ENCODE measurements at regions not wholly inside any gene's neighbourhood (a gene's known extent, or its start where the extent isn't known, plus 50 kb on each side); places are given as distances from the start of the nearest gene placed in this dataset.

DNA sequence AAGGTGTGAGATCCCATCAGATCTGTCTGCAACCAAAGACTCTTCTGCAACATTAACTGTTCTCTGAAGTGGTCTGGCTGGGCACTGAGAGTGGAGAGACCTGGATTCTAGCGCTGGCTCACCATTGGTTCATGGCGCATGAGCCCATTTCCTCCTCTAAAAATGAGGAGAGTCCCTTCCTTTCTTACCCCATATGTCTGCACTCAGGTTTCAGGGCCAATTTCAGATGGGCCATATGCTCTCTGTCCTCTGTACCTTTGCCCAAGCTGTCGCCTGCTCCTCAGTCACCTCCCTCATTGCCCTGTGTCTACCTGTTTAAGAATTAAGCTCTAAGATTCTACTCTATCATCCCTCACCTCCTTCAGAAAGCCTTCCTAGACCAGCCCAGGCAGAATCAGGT is 484.7 kb downstream of the INSC start:
- Histone ChIP-seq H3K9me2 (ENCODE audit: insufficient read depth) (0 out of 2 replicates have a peak, but pooled peaks cover 9% of the 10 kb centered on the region), H3K4me1 (ENCODE audit: insufficient read depth) (peaks cover 5% of the 10 kb centered on the region; the same call in 1 of the 2 replicates), H3K36me3 (ENCODE audit: insufficient read depth) (no peaks in the 10 kb centered on the region), H3K79me2 (replicated peaks; ENCODE audit: insufficient read depth) (no peaks in the 10 kb centered on the region), H3F3A (replicated peaks; ENCODE audit: low read depth) (no peaks in the 10 kb centered on the region), H3K4me3 (no peak overlapping the region), H2AFZ (no peak overlapping the region), H3K4me2 (no peak overlapping the region), H4K20me1 (replicated peaks; ENCODE audit: insufficient read depth) (no peaks in the 10 kb centered on the region), H3K27me3 (ENCODE audit: insufficient read depth) (no peaks in the 10 kb centered on the region), H3K27ac (ENCODE audit: low read depth) (no peak overlapping the region)
- Mint-ChIP-seq H3K27ac (no peak overlapping the region), H3K36me3 (ENCODE audit: low read depth) (peaks cover 5% of the 10 kb centered on the region; the same call in 2 of the 3 replicates), H3K4me1 (peaks cover 9% of the 10 kb centered on the region), H3K9me3 (peaks cover 6% of the 10 kb centered on the region; the same call in 2 of the 3 replicates), H3K27me3 (ENCODE audit: insufficient read depth, low read depth, poor library complexity) (no peaks in the 10 kb centered on the region), H3K4me3 (no peak overlapping the region)
- ATAC-seq (no peak), DNase-seq (ENCODE audit: low spot score) (no peak)
- no peak for TF ChIP-seq NANOG (IDR thresholded peaks at IDR 0.05; ENCODE audit: borderline replicate concordance)
- TF ChIP-seq EZH2 (IDR thresholded peaks at IDR 0.05; ENCODE audit: low read depth, unreplicated experiment), result no peak
- TF ChIP-seq, protein P1, sequence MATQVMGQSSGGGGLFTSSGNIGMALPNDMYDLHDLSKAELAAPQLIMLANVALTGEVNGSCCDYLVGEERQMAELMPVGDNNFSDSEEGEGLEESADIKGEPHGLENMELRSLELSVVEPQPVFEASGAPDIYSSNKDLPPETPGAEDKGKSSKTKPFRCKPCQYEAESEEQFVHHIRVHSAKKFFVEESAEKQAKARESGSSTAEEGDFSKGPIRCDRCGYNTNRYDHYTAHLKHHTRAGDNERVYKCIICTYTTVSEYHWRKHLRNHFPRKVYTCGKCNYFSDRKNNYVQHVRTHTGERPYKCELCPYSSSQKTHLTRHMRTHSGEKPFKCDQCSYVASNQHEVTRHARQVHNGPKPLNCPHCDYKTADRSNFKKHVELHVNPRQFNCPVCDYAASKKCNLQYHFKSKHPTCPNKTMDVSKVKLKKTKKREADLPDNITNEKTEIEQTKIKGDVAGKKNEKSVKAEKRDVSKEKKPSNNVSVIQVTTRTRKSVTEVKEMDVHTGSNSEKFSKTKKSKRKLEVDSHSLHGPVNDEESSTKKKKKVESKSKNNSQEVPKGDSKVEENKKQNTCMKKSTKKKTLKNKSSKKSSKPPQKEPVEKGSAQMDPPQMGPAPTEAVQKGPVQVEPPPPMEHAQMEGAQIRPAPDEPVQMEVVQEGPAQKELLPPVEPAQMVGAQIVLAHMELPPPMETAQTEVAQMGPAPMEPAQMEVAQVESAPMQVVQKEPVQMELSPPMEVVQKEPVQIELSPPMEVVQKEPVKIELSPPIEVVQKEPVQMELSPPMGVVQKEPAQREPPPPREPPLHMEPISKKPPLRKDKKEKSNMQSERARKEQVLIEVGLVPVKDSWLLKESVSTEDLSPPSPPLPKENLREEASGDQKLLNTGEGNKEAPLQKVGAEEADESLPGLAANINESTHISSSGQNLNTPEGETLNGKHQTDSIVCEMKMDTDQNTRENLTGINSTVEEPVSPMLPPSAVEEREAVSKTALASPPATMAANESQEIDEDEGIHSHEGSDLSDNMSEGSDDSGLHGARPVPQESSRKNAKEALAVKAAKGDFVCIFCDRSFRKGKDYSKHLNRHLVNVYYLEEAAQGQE (IDR thresholded peaks at IDR 0.05; ENCODE audit: unreplicated experiment), result no peak
- no peak for TF ChIP-seq ZNF331 (CRISPR knock-in tag; IDR thresholded peaks at IDR 0.05; ENCODE audit: low read depth)
- TF ChIP-seq JUNB (IDR thresholded peaks at IDR 0.05; ENCODE audit: unreplicated experiment), result no peak
- no peak for TF ChIP-seq ZNF462 (CRISPR knock-in tag; IDR thresholded peaks at IDR 0.05)
- no peak for TF ChIP-seq EZH2phosphoT487 (IDR thresholded peaks at IDR 0.05; ENCODE audit: unreplicated experiment)
- no peak for TF ChIP-seq ZNF114 (CRISPR knock-in tag; IDR thresholded peaks at IDR 0.05)
- TF ChIP-seq CTCF (conservative IDR thresholded peaks at IDR 0.05; ENCODE audit: low read depth in 2 of 2), result no peak
- TF ChIP-seq POLR2AphosphoS5 (IDR thresholded peaks at IDR 0.05; ENCODE audit: low read depth), result no peak
- no peak for TF ChIP-seq STAT1 (IDR thresholded peaks at IDR 0.05; ENCODE audit: unreplicated experiment)
- TF ChIP-seq CREB1 (CRISPR knock-in tag; IDR thresholded peaks at IDR 0.05; ENCODE audit: low read depth), result no peak
- TF ChIP-seq, protein P2, sequence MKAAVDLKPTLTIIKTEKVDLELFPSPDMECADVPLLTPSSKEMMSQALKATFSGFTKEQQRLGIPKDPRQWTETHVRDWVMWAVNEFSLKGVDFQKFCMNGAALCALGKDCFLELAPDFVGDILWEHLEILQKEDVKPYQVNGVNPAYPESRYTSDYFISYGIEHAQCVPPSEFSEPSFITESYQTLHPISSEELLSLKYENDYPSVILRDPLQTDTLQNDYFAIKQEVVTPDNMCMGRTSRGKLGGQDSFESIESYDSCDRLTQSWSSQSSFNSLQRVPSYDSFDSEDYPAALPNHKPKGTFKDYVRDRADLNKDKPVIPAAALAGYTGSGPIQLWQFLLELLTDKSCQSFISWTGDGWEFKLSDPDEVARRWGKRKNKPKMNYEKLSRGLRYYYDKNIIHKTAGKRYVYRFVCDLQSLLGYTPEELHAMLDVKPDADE (IDR thresholded peaks at IDR 0.05), result no peak
